ENCODE measurements at regions not wholly inside any gene's neighbourhood (a gene's known extent, or its start where the extent isn't known, plus 50 kb on each side); places are given as distances from the start of the nearest gene placed in this dataset.

- TF ChIP-seq, protein P1, sequence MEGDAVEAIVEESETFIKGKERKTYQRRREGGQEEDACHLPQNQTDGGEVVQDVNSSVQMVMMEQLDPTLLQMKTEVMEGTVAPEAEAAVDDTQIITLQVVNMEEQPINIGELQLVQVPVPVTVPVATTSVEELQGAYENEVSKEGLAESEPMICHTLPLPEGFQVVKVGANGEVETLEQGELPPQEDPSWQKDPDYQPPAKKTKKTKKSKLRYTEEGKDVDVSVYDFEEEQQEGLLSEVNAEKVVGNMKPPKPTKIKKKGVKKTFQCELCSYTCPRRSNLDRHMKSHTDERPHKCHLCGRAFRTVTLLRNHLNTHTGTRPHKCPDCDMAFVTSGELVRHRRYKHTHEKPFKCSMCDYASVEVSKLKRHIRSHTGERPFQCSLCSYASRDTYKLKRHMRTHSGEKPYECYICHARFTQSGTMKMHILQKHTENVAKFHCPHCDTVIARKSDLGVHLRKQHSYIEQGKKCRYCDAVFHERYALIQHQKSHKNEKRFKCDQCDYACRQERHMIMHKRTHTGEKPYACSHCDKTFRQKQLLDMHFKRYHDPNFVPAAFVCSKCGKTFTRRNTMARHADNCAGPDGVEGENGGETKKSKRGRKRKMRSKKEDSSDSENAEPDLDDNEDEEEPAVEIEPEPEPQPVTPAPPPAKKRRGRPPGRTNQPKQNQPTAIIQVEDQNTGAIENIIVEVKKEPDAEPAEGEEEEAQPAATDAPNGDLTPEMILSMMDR (IDR thresholded peaks at IDR 0.05; ENCODE audit: poor library complexity) = no peak
- no peak for TF ChIP-seq EZH2phosphoT487 (IDR thresholded peaks at IDR 0.05; ENCODE audit: low read depth, severe bottlenecking, unreplicated experiment)
- TF ChIP-seq EZH2 (IDR thresholded peaks at IDR 0.05; ENCODE audit: borderline replicate concordance) = no peak
Measured at GRCh38 chr5:89885670-89886069, 523.9 kb downstream of the CETN3 start.
